GM19395 (cell line): ENCODE measurements at regions not wholly inside any gene's neighbourhood (a gene's known extent, or its start where the extent isn't known, plus 50 kb on each side); places are given as distances from the start of the nearest gene placed in this dataset.
"Not testable (repeated sequence)": the region's sequence is repeated elsewhere in the genome, so short reads cannot be mapped to it uniquely, and the experiment has no call there.

Source experiments
- ATAC-seq: cut with Tn5 transposase; IDR thresholded peaks from one replicate; pipeline ENCODE4 v1.9.1; 2021; ENCODE audit warnings: mild to moderate bottlenecking, moderate library complexity; ENCODE audit not compliant: unreplicated experiment

GRCh38 chr12:91637789-91638624 lies 455.4 kb upstream of the DCN start:
- ATAC-seq: no peak

- ATAC-seq: no peak
These were observed 454.1 kb upstream of the DCN start for GRCh38 chr12:91636721-91637120.

DNA sequence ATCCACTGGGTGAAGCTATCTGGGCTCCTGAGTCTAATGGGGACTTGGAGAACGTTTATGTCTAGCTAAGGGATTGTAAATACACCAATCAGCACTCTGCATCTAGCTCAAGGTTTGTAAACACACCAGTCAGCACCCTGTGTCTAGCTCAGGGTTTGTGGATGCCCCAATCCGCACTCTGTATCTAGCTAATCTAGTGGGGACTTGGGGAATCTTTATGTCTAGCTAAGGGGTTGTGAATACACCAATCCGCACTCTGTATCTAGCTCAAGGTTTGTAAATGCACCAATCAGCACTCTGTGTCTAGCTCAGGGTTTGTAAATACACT lies 451.7 kb upstream of the DCN start:
- not testable (repeated sequence) for ATAC-seq

DNA sequence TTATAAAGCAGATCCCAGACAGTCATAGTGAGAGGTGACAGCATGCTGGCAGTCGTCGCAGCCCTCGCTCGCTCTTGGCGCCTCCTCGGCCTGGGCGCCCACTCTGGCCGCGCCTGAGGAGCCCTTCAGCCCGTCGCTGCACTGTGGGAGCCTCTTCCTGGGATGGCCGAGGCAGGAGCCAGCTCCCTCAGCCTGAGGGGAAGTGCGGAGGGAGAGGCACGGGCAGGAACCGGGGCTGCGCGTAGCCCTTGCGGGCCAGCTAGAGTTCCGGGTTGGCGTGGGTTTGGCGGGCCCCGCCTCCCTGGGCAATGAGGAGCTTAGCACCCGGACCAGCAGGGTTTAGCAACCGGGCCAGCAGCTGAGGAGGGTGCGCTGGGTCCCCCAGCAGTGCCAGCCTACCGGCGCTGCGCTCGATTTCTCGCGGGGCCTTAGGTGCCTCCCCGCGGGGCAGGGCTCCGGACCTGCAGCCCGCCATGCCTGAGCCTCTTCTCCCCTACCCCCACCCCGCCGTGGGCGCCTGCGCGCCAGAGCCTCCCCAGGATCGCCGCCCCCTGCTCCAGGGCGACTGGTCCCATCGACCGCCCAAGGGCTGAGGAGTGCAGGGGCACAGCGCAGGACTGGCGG lies 451.2 kb upstream of the DCN start:
- ATAC-seq: no peak

- ATAC-seq: no peak
These were observed 450.6 kb upstream of the DCN start for GRCh38 chr12:91633206-91633605.

GRCh38 chr12:91632042-91632786 lies 449.6 kb upstream of the DCN start:
- ATAC-seq: no peak

DNA sequence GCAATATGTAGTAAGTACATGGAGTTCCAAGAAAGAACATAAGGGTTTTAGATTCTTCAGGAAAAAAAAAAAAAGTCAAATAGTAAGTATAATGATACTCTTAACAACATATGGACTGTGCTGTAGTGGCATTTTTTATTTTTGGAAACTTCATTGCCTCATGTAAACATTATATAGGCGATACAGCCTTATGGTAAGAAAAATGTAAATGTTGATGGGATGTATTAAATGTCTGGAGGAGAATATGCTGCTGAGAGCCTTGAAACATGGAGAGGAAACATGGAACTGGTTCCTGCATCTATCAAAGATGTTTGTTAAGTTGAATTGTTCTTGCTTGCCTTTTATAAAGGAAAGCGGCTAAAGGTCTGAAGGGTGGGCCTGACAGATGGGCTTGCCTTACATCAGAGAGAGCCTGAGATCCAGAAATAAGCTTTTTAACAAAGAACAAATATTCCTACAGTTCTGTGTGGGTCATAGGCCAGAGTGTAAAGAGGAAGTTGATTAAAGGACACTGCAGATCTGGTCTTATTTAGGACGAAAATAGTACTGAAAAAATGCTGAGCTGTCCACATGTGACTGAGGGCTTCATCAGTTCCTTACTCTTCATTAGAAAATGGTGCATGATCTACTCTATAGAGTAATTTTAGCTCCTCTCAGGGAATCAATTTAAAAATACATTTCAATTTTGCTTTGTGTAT lies 448.1 kb upstream of the DCN start:
- ATAC-seq: no peak

GRCh38 chr12:91630083-91630482 lies 447.5 kb upstream of the DCN start:
- ATAC-seq: no peak

DNA sequence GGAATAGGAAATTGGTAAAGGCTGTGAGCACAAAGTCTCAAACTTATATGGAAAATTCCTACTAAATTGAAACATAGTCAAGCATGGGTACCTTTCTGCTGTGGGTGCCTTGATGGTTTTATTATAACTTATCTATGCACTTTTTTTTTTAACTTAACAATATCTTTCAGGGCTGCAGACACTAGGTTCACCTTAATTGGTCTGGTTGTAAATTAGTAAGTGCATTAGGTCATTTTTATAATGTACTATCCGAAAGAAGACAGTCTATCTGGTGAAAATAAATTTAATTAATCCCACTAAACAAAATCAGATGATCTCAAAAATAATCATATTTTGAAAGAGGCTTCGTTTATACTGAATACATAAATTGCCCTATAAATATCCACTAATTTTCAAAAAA lies 446.8 kb upstream of the DCN start:
- no peak for ATAC-seq

- no peak for ATAC-seq
These were observed 446.0 kb upstream of the DCN start for GRCh38 chr12:91628656-91629055.

- ATAC-seq: no peak
These were observed 444.6 kb upstream of the DCN start for GRCh38 chr12:91627225-91627624.

DNA sequence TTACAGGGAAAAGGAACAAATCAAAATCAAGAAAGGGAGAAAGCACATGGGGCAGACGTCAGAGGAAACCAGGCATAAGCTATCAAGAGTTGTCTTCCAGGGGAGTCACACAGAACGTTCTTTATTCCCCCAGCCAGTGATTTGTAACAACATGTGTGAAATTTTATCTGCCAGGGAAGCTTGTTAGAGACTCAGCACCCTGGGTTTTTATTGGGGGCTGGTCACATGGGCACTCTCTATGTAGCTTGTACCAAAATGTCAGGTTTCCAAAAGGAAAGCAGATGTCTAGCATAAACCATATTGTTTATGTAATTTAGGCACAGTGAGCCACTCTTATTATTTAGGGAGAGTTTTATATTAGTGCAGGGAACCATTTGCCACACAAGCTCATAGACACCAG lies 440.4 kb upstream of the DCN start:
- ATAC-seq: no peak

GRCh38 chr12:91622037-91622436 lies 439.4 kb upstream of the DCN start:
- no peak for ATAC-seq

DNA sequence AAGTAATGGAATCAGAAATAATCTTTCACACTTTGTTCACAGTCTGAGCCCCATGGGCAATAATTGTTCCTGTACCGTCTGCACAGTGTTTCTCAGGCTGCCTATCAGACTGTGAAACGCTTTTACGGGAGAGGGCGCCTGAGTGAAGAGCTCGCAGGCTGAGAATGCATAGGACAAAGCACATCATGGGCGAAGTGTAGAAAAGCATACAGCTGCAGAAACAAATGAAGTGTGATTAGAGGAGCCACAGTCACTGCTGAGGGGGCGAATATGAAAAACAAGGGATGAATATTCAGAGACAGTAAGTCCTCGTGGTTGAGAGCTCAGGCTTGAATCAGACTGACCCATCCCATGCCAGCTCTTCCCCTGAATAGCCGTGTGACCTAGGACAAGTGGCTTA lies 438.4 kb upstream of the DCN start:
- no peak for ATAC-seq

DNA sequence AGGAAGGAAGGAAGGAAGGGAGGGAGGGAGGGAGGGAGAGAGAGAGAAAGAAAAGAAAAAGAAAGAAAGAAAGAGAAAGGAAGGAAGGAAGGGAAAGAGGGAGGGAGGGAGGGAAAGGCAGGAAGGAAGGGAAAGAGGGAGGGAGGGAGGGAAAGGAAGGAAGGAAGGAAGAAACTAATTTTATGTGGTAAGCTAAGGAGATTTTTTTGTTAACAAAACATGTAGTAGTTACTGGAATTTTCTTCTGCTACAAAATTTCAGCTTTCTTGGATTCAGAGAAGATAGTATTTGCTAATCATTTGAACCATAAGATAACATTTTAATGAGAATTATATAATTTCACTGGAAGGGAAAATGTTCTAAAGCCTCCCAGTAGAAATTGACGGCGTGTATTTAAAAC lies 437.8 kb upstream of the DCN start:
- ATAC-seq: no peak

- no peak for ATAC-seq
These were observed 435.7 kb upstream of the DCN start for GRCh38 chr12:91618281-91618680.

GRCh38 chr12:91617818-91618217 lies 435.2 kb upstream of the DCN start:
- ATAC-seq: no peak

- no peak for ATAC-seq
These were observed 433.8 kb upstream of the DCN start for GRCh38 chr12:91616416-91616815.

DNA sequence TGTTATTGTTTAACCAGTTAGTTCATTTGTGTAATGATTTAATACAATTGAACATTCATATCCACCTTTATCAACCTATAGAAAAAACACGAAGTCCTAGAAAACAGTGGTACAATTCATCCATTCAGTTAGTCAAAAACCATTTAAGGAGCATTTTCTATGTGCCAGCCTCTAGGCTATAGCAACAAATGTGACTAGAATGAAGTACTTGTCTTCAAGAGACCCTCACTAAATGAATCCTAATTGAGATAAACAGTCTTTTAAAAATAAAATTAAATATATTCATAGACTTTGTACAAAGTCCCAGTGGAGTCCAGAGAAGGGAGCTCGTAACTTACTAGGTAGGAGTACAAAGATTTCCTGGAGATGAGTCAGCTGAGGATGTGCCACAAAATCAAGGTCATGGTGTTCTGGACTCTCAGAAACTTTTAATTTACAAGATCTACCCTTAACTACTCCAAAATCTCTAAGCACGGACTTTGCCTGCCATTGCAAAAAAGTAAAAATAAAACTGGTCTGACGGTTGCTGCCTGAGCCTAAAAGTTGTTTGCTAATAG lies 430.7 kb upstream of the DCN start:
- ATAC-seq: no peak

- ATAC-seq: no peak
These were observed 427.9 kb upstream of the DCN start for GRCh38 chr12:91610561-91610960.

DNA sequence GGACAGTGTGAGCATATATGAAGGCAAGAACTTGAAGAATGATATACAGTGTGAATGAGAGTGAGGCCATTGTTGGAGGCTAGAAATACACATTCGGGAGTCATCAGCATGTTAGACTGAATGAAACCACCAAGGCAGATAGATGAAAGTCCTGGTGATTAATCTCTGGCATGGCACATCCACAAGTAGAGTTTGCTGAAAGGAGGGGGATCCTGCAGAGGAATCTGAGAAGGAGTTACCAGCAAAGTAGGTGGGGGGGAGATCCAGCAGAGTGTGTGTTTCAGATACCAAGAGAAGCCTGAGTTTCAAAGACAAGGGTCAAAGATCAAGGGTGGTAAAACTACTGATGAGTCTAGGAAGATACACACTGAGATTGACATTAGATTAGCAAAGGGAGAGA lies 426.7 kb upstream of the DCN start:
- ATAC-seq: no peak
